Fibroblast of peridontal ligament (primary cell): ENCODE measurements at regions not wholly inside any gene's neighbourhood (a gene's known extent, or its start where the extent isn't known, plus 50 kb on each side); places are given as distances from the start of the nearest gene placed in this dataset.

Experiments used
- DNase-seq: peaks from one replicate; pipeline ENCODE4 v3.0.0-alpha.2; 2010; ENCODE audit errors: extremely low read depth

DNA sequence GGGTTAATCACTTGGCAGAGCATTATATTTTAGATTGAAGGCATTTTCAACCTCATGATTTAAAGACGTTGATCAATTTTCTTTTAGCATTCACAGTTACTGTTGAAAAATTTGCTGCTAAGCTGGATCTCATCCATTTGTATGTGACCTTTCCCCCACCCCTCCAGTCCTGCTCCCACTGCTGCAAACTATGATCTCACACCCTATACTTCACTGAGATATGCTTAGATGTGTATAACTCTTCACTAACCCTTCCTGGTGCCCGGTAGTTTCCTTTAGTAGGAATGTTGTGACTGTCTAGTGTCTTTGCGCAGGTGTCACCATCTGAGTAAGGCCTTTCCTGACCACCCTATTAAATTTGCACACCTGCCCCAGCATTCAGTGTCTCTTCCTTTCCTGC is 67.0 kb upstream of the C1orf21 start:
- DNase-seq: no peak

DNA sequence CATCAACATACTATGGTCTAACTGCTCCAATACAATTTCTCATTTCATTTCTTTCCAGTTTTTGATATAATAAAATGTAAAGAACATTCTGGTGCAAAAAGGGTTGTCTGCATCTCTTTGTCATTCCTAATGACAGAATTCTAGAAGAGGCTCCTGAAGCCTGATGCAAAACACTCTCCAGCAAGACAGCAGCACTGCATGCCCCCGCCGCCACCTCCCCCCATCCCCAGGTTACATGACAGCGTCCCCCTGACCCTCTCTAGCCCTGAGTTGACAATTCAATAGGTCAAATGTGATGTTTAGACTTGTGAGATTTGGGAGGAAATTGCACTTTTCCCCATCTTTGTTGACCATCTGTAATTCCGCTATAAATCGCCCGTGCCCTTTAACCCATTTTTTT is 64.6 kb upstream of the C1orf21 start:
- no peak for DNase-seq

DNA sequence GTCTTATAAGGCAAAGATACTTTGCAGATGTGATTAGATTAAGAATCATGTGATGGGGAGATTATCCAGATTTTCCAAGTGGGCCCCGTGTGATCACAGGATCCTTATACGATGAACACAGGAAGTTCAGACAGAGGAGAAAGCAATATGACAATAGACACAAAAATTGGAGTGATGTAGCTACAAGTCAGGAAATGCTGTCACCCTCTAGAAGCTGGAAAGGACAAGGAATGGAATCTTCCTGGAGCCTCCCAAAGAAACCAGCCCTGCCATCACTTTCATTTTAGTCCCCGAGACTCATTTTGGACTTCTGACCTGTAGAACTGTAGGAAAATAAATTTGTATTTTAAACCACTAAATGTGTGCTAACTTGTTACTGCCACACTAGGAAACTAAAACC is 61.9 kb upstream of the C1orf21 start:
- no peak for DNase-seq

DNA sequence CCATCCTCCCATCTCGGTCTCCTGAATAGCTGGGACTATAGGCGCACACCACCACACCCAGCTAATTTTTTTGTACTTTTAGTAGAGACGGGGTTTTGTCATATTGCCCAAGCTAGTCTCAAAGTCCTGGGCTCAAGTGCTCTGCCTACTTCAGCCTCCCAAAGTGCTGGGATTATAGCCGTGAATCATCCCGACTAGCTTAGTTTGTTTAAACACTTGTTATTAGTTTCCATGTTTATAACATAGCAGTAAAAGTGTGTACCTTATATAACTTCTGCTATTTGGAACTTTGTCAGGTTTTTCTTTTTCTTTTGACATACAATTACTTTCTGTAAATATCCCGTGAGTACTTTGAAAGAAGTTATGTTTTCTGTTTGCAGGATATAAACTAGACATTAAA is 60.6 kb upstream of the C1orf21 start:
- DNase-seq: no peak

DNA sequence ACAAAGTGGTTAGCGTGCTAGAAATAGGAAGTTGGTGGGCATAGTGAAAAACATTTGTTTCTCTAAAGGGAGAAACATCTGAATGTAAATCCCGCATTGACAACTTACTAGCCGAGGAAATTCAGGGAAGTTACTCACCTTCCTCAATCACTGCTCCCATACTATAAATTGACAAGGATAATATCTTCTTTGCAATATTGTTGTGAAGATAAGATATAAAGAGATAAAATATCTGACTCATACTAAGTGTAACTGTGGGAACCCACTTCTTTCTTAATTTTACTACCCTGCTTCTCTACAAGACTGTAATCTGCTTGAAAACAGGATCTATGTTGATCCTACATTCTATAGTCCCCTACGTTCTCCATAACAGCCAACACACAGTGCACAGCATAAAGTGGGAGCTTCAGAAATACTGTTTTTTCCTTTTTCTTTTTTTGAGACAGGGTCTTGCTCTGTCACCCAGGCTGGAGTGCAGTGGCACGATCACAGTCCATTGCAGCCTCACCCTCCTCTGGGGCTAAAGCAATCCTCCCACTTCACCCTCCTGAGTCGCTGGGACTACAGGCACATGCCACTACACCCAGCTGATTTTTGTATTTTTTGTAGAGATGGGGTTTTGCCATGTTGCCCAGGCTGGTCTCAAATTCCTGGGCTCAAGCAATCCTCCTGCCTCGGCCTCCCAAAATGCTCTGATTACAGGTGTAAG is 57.4 kb upstream of the C1orf21 start:
- DNase-seq: no peak

DNA sequence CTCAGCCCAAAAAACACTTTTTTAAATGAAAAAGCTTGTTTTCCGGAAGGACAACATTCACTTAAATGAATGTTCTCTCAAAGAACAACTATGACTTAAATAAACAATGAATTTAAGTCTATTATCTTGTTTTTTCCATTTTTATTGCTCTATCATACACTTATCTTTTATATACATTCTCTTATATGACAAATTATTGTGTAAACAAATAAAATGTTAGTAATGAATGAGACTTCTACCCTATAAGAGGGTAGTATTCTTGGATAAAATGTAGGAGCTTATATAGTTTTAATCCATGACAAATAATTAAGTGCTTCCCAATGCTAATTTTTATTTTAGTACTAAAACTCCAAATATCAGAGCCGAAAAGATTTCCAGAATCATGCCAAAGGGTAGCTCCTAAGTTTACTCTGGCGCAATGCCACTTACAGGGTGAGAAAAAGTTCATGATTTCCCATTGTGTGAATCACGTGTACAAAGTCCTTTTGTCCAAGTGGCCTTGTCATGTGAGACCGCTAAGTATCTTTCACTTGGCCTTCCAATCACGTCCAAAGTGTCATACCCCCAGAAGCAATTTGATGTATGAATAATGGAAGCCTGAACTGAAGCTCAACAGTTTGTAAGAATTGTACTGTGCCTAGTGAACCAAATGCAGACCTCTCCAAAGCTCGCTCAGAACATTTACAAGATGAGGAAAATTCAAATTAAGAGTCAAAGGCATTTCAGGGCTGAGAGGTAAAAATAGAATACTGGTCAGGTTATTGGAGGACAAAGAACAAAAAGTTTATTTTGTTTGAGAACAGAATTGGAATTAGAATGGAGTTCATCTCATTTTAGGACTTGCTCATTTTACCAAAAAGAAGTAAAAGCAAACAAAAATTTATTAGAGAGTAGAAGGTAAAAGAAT is 56.6 kb upstream of the C1orf21 start:
- no peak for DNase-seq

DNA sequence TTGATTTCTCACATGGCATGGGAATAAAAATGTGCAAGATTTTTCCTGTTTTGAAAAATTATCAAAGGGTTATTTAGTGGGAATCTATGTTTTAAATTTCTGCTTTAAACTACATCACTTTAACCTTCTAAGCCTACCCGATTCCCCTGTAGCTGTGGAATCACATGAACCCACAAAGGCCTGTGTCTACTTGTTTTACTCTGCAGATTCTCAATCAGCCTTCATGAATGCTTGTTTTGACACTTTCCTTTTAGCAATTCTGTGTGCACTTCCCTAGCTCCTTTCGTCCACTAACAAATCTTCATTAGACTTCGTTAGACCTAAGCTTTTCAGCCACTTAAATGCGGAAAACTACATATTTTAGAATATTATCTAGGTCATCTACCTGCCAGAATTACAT is 56.0 kb upstream of the C1orf21 start:
- DNase-seq: no peak
